Testis (tissue), 2 donors: ENCODE measurements at regions not wholly inside any gene's neighbourhood (a gene's known extent, or its start where the extent isn't known, plus 50 kb on each side); places are given as distances from the start of the nearest gene placed in this dataset.

ENCODE experiments used
- DNase-seq: peaks from one replicate; pipeline ENCODE4 v3.0.0-alpha.2; 2019
- H3K27ac ChIP-seq, 2 donors: fragments of 200-600 bp; sonication (generic); one replicate each; pipeline ENCODE4 v1.5.1; 2019
- H3K27me3 ChIP-seq: fragments of 200-600 bp; sonication (generic); one replicate; pipeline ENCODE4 v1.5.1; 2019
- H3K36me3 ChIP-seq: fragments of 200-600 bp; sonication (generic); one replicate; pipeline ENCODE4 v1.5.1; 2017; ENCODE audit warnings: low read depth; ENCODE audit errors: missing control alignments
- H3K4me1 ChIP-seq: fragments of 200-600 bp; sonication (generic); one replicate; pipeline ENCODE4 v1.5.1; 2019
- H3K4me3 ChIP-seq, 2 donors: fragments of 200-600 bp; sonication (generic); one replicate each; pipeline ENCODE4 v1.5.1; 2017 to 2019
- H3K9me3 ChIP-seq: fragments of 200-600 bp; sonication (generic); one replicate; pipeline ENCODE4 v1.5.1; 2017
- POLR2A ChIP-seq: fragments of 450-650 bp; IDR thresholded peaks from one replicate; pipeline ENCODE4 v1.6.1; 2017; ENCODE audit warnings: antibody characterized with exemption, mild to moderate bottlenecking, moderate library complexity
- WGBS, 2 donors: methylation state at CpG; one replicate each; pipeline ENCODE4 v1.1.5; 2018; 5-methylcytosine and 5-hydroxymethylcytosine counted together
- intact Hi-C: fragments of 100-400 bp; cut with DNase I; formaldehyde crosslinking; loops from one replicate; pipeline ENCODE4 v1.15.1; 2023; ENCODE audit warnings: low total_unique reads
- TF ChIP-seq, protein P1 (sequence below), 3 experiments: fragments of 450-650 bp in 2 of 3; fragments of 200-600 bp in 1 of 3; sonication (generic) in 1 of 3; IDR thresholded peaks; one replicate each; pipeline ENCODE4 v1.5.1; 2016 to 2019; ENCODE audit warnings: antibody characterized with exemption in 3 of 3, mild to moderate bottlenecking in 2 of 3, moderate library complexity in 1 of 3

DNA sequence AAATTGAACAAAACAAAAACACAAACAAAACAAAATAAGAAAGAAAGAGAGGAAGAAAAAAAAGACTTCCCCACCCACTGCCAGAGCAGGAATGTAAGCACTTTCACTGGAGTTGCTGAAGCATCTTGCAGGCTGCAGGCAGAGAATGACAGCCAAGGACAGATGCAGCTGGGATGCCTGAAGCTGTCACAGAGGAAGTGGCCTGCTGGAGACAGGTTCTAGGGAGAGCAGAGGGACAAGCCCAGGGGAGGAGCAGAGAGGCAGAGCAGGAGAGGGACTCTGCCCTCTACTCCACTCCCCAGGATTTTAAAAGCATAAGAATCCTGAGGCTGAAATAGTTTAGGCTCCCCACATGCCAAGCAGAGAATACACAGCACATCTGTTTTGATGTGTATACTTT lies 326.2 kb downstream of the TUSC7 start:
- Histone ChIP-seq H3K4me1 (peaks cover 9% of the 10 kb centered on the region), H3K27me3 (no peaks in the 10 kb centered on the region), H3K4me3 (no peak overlapping the region), H3K27ac (peak overlapping the region; percentile 23 to 51), H3K36me3 (no peaks in the 10 kb centered on the region), H3K9me3 (no peaks in the 10 kb centered on the region)
- no peak for TF ChIP-seq POLR2A
- TF ChIP-seq, protein P1, sequence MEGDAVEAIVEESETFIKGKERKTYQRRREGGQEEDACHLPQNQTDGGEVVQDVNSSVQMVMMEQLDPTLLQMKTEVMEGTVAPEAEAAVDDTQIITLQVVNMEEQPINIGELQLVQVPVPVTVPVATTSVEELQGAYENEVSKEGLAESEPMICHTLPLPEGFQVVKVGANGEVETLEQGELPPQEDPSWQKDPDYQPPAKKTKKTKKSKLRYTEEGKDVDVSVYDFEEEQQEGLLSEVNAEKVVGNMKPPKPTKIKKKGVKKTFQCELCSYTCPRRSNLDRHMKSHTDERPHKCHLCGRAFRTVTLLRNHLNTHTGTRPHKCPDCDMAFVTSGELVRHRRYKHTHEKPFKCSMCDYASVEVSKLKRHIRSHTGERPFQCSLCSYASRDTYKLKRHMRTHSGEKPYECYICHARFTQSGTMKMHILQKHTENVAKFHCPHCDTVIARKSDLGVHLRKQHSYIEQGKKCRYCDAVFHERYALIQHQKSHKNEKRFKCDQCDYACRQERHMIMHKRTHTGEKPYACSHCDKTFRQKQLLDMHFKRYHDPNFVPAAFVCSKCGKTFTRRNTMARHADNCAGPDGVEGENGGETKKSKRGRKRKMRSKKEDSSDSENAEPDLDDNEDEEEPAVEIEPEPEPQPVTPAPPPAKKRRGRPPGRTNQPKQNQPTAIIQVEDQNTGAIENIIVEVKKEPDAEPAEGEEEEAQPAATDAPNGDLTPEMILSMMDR (IDR thresholded peaks at IDR 0.05) = no peak
- no peak for DNase-seq
- intact Hi-C loops = no loop called here

DNA sequence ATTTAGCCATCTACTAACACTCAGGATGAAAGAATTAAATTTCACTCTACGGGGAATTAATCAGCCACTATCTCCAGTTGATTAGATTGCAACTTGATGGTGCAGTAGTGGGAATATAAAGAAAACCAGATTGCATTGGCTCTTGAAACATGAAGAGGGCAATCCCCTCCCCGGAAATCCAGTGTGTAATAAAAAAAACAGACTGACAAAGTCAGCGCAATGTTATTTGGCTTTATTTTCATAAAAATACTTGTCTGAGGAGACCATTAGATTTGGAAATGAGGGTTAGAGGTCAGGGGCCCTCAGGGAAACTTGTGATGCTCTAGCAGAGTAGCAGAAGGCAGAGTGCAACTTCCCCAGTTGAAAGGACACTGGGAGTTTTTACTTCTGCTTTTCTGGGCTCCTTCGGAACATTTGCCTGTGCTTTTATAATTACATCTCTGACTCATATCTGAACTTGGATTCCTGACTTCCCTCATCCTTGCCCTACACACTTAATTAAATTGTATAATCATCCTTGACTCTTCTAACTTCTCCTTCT lies 326.8 kb downstream of the TUSC7 start:
- WGBS, 2 donors = 38 to 42% methylated on average over 4 of the region's 4 CpGs

DNA sequence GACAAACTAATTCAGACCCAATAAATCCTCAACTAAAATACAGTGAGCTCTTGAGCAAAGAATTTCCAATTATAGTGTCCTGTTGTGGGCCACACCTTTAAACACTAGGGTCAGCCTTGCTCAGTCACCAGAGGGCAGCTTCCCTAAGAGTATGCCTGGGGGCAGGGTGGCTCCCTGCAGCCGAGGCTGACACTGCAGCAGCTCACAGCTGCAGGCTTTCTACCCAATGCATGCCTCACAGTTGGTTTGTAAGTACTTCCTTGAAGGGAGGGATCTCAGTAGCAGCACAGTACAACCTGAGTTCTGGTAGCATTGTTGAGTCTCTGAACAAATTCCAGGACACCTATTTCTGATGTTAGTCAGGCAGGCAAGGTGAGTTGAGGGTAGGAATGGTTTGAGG lies 335.6 kb downstream of the TUSC7 start:
- Histone ChIP-seq H3K9me3 (no peaks in the 10 kb centered on the region), H3K27ac (no peak overlapping the region), H3K36me3 (no peaks in the 10 kb centered on the region), H3K27me3 (no peaks in the 10 kb centered on the region), H3K4me1 (no peaks in the 10 kb centered on the region), H3K4me3 (no peak overlapping the region)
- whole genome bisulfite sequencing, 2 donors = 0 to 13% methylated on average over 1 of the region's 1 CpG
- no peak for DNase-seq
- no peak for TF ChIP-seq POLR2A
- TF ChIP-seq, protein P1 (IDR thresholded peaks at IDR 0.05) = no peak
- intact Hi-C loops = no loop called here

More for the DNA sequence above, 326.8 kb downstream of the TUSC7 start:
- no peaks in the 10 kb centered on the region for H3K9me3 ChIP-seq
- intact Hi-C loops = no loop called here
- H3K27ac ChIP-seq = peak overlapping the region in 1 of 2 donors; percentile 51
- DNase-seq = peak; percentile 69
- H3K36me3 ChIP-seq = no peaks in the 10 kb centered on the region
- peaks cover 9% of the 10 kb centered on the region for H3K4me1 ChIP-seq
- H3K27me3 ChIP-seq = no peaks in the 10 kb centered on the region
- H3K4me3 ChIP-seq = no peak overlapping the region
- TF ChIP-seq, protein P1 (IDR thresholded peaks at IDR 0.05) = no peak
- TF ChIP-seq POLR2A = no peak

DNA sequence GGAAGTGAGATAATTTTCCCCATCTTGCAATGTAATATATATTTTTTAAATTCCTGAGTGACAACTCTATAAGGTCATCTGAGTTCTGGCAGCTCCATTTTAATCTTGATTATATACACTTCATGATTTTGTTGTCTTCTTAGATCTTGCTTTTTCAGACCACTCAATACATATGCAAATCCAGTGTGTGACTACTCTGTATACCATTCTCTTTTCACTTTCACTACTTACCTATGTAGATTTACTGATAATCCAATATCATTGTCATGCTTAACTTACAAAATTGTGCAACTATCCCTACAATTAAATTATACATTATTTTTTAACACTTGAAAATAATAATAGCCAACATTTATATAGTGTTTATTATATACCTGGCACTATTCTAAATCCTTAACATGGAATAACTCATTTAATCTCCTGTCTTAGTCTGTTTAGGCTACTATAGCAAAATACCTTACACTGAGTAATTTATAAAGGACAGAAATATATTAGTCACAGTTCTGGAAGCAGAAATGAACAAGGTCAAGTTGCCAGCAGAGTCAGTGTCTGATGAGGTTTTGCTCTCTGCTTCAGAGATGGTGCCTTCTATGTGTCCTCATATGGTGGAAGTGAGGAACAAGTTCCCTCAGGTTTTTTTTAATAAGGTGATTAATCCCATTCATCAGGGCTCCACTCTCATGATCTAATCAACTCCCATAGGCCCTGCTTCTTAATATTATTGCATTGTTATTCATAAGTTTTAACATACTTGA lies 338.5 kb downstream of the TUSC7 start:
- TF ChIP-seq POLR2A = no peak
- TF ChIP-seq, protein P1 (IDR thresholded peaks at IDR 0.05) = no peak
- intact Hi-C loops = no loop called here
- Histone ChIP-seq H3K4me1 (no peaks in the 10 kb centered on the region), H3K36me3 (no peaks in the 10 kb centered on the region), H3K27ac (no peak overlapping the region), H3K4me3 (no peak overlapping the region), H3K9me3 (no peaks in the 10 kb centered on the region), H3K27me3 (no peaks in the 10 kb centered on the region)
- no peak for DNase-seq

DNA sequence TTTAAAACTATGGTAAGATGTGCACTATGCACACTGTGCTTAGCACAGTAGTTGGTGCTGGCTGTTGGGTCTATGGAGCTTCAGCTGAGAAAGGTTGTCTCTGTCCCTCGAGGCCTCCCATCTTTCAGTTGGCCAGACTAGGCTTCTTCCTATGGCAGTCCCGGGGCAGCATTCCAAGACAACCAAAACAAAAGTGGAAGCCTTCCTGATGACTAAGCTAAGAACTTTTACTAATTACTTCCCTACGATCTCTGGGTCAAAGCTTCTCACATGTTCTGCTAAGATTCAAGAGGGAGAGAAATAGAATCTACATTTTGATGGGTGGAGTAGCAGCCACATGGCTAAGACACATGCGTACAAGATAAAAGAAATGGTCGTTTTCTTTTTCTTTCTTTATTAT lies 342.8 kb downstream of the TUSC7 start:
- Histone ChIP-seq H3K36me3 (no peaks in the 10 kb centered on the region), H3K27me3 (no peaks in the 10 kb centered on the region), H3K4me3 (no peak overlapping the region), H3K9me3 (no peaks in the 10 kb centered on the region), H3K4me1 (no peaks in the 10 kb centered on the region), H3K27ac (no peak overlapping the region)
- DNase-seq = no peak
- TF ChIP-seq POLR2A = no peak
- TF ChIP-seq, protein P1 (IDR thresholded peaks at IDR 0.05) = no peak
- intact Hi-C loops = no loop called here
- WGBS, 2 donors = 71 to 73% methylated on average over 5 of the region's 5 CpGs
